Germinal center (tissue), 1 donor: ENCODE measurements at regions not wholly inside any gene's neighbourhood (a gene's known extent, or its start where the extent isn't known, plus 50 kb on each side); places are given as distances from the start of the nearest gene placed in this dataset.

ENCODE experiments used
- DNase-seq: peaks from one replicate; pipeline ENCODE4 v3.0.0; 2012; ENCODE audit warnings: mixed read lengths, low spot score

DNA sequence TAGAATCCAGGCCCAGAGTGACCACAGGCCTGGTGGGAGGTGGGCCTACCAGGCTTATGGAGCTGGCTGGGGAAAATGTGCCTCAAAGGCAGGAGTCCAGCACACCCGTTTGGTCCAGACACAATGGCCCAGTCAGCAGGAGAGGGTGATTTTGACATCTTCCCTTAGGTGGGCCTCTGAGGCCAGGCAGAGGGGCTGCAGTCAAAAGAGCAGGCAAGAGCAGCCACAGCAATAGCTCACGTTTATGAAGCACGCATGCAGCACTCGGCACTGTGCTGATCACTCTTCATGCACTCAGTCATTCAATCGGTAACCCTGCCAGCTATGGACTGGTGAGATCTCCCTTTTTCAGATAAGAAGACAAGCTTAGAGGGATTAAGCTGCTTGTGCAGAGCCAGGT lies 146.8 kb downstream of the LRIG2 start:
- DNase-seq = no peak

DNA sequence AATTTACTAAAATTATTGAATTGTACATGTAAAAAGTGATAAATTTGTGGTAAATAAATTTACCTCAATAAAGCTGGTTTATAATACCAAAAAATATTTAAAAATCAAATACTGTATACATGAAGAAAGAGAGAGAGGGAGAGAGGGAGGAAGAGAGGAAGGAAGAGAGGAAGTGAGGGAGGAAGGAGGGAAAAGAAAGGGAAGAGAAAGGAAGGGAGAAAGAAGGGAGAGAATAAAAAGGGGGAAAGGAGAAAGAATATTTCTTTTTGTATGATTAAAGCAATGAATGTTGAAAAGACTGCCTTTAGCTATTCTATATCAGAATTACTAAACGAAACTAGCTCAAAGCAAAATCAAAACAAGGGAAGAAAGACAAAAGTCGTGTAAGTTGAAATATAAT lies 150.0 kb downstream of the LRIG2 start:
- DNase-seq = no peak

DNA sequence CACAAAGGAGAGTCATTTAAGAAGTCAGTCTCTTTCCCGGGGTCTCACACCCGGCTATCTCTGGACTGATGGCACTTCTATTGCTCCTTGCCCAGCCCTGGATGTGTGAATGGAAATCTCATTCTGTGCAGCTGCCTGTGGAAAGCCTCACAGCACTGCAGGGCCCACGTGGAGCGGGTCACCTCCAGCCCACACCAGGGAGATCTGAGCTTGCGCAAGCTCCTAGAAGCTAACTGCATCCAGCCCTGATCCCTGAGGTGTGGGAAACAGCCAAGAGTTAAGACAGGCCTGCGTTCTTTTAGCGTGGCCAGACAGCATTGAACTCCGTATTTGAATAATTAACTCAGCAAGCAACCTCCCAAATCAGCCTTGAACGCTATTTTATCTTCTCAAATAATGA lies 150.5 kb downstream of the LRIG2 start:
- DNase-seq = no peak

DNA sequence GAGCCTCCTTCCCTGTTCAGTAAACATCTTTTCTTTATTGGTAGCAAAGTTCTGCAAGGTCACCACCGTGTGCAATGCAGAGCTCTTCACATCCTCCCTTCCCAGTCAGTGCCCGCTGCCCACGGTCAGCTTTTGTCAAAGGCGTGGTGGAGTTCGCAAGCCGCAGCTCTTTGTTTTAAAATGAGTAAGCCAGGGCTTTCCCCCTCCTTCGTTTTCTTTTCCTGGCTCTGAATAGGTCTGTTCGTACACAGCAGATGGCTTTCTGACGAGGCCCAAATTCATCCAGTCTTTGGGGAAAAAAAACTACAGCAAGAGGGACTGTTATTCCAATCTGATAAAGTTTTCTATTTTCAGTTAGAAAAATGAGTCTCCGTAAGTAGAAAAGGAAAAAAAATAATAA lies 153.2 kb downstream of the LRIG2 start:
- no peak for DNase-seq

DNA sequence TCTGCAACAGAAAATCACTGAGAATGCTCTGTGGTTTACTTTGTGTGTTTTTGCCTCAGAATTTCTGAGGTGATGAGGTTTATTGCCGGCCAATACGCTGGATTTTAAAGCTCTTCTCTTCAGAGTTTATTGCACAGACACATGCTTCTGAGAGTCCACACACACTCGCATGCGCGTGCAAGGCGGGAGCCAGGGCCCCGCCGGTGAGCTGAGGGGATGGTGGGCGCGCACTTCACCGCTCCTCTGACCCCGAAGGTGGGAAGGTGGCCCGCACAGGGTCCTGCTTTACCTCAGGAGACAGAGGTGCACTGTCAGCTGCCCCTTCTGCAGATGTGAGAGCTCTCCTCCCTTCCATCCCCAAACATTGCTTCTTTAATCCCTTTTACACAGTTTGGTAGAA lies 158.4 kb upstream of the MAGI3 start:
- no peak for DNase-seq

DNA sequence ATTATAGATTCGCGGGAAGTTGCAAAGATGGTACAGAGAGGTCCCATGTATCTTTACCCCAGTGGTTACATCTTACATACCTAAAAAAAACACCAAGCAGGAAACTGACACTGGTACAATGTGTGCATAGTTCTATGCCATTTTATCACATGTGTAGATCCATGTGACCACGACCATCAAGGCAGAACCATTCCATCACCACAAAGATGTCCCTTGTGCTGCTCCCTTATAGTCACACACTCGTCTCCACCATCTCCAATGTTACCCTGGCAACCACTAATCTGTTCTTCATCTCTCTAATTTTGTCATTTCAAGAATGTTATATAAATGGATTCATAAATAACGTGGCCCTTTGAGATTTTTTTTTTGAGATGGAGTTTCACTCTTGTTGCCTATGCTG lies 156.9 kb upstream of the MAGI3 start:
- DNase-seq = no peak

DNA sequence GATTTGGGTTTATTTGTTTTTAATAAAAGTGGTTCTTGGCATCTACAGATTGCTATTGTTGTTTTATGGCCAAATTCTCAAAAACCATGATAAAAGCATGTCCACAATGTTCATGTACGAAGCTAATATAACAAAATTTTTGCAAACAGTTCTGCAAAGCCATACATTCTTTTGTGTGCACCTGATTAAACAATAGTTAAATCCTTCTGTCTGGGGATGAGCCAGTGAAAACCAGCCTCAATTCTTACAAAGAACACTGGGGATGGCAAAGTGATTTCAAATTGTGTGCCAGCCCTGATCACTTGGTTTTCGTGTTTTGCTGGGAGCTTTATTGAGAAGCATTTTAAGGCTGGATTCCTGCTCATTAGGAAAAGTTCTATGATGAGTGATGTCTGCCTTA lies 149.1 kb upstream of the MAGI3 start:
- no peak for DNase-seq

DNA sequence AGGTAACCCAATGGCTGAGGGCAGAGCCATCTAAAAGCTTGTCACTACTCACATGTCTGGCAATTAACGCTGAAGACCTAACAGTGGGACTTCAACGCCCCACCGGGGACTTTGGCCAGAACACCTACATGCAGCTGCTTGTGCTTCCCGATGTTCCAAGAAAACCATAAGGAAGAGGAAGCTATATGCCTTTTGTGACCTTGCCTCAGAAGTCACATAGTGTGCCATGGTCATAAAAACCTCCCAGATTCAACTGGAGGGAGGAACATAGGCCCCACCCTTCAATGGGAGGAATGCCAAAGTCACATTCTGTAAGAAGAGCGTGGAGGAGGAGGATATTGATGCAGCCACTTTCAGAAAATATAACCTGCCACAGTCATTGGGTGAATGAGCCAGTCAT lies 147.8 kb upstream of the MAGI3 start:
- DNase-seq = no peak

DNA sequence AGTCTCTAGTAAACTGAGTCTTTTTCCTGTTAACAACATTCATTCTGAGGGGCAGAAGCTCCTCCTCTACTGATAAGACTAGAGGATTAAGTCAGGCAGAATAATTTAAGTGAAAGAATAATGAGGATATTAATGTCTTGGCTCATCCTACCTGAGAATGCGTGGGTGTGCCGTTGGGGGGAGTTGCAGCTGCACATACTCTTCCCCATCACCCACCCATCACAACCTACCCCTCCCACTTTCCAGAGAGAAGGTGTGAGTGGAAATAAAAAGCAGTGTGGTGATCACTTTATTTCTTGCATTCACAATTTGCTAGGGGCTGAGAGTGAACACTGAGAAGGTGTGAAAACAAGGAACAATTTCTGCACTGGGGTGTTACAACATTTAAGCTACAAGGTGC lies 146.8 kb upstream of the MAGI3 start:
- DNase-seq = no peak

DNA sequence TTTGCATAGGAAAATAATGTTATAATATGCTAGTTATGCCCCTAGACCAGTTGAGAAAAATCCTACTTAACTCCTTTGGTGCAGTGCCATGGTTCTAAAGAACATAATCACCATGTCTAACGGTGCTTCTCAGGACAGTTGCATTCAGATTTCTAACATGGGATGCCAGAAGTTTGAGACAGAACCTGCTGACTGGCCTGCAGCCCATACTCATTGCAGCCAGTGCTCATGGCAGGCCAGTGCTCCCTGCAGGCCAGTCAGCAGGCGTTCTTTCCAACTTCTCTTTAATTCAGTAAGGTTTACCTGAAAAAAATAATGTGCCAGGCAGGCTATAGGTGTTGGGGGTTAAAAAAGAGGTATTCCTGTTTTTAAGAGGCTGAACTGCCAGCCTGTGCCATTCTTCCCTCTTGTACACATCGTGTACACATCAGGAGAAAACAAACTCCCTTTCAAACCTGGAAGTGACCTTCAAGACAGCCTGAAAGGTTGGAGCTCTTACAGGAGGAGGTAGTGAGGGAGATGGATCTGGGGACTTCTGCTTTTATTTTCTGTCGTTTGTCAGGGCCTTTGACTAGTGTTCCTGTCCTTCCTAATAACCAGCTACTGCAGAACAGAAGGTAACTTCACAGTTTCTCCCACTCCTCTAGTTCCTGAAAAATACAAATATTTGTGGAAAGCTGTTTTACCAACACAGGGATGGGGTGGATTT lies 146.0 kb upstream of the MAGI3 start:
- no peak for DNase-seq

DNA sequence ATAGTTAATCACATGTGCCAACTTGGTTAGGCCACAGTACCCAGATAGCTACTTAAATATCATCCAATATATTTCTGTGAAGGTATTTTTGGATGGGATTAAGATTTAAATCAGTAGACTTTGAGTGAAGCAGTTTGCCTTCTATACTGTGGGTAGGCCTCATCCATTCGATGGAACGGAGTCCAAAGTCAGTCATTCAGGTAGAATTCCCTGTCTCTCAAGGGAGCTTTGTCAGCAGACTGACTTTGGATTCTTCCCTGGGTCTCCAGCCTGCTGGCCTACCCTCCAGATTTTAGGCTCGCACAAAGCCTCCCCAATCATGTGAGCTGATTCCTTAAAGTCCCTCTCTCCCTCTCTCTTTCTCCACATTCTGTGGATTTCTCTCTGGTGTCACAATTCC lies 145.1 kb upstream of the MAGI3 start:
- DNase-seq = no peak

DNA sequence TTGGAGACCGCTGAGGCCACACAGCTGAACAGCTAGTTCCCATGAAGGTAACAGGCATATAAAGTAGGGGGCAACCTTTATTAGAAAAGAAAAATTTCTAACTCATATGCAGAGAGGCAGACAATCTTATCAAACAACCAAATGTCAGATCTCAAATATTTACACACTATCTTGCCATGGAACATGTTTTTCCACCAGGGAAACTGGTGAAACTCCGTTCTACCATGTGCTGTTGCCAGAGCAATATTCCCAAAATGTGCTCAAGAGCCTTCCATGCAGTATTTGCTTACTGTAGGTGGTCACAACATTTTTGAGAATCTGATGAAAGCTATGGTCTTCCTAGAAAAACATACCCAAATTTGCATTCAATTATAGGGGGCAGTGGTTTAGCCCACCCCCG lies 143.4 kb upstream of the MAGI3 start:
- no peak for DNase-seq

DNA sequence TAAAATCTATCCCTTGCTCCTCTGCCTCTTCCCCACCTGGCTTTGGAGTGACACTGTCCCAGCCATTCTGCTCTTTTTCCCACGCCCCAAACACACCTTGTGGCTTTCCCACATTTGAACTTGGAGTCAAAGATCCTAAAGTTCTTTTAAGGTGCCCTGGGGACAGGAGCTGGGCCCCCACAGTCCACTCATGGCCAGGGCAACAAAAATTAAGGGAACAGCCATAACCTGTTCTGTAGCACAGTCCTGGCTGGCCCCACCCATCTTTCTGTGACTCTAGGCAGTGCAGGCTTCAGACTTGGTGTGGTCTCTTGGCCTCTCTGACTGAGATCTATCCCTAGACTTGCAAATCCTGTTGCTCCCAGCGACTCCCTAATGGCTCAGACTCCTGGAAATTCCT lies 143.0 kb upstream of the MAGI3 start:
- DNase-seq = no peak

DNA sequence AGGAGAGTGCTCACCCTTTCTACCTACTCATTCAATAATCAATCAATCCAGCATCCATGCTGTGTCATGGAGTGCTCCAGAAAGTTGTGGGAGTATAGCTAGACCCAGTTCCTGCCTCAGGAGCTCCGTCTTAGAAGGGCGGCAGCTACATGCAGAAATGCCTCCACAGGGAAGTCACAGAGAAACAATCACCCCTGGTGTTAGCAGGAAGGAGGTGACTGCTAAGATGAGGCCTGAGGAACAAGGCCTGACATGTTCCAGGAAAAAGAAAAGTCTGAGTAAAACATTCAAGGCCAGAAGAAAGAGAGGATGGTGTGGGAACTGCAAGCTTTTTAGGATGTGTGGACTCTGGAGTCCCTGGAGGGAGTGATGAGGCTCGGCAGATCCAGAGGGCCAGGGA lies 142.5 kb upstream of the MAGI3 start:
- DNase-seq = no peak

DNA sequence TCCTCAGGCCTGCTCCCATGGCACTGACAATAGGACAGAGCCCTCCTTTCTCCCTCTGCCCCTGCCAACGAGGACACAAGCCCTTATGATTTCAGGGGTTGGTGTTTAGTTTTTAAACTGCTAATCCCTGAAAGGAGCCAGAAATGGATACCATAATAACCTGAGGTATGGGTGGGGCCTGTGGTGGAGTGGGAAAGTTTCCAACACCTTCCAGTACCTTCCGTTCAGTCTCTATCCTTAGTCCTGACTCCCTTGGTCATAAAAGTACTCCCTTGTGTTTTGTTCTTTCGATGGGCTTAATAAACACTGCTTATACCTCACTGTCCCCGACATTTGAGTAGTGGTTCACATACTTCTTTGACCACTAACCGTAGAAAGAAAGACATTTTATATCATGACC lies 141.8 kb upstream of the MAGI3 start:
- no peak for DNase-seq

DNA sequence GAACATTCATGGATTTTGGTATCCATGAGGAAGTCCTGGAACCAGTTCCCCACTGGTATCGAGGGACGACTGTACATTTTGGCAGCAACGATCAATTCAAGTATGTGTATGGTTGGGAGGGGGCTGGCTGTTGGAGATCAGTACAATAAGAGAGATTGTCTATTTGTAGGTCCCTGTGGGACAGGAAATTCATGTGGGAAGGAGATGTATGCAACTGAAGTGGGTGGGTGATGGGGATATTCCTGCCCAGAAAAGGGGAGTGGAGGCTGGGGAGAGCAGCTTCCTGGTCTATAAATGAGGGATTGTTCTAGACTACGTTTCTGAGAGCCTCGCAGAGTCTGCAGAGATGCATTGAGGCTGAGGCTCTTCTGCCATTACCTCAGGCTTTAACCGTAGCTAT lies 140.2 kb upstream of the MAGI3 start:
- DNase-seq = no peak

DNA sequence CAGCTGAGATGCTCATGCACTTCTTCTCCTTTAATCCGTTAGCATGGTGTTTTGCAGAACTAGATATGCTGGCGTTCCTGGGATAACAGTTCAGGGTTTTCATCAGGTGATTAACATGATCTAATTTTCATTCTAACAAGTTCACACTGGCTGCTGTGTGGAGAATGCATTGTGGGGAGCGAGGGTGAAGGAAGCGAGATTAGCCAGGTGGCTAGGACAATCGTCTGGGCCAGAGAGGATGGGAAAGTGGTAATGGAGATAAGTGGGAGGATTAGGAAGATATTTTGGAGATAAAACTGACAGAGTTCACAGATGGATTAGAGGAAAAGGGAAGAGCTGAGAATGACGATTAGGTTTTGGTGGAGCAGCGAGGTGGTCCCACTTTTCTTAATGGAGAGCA lies 138.1 kb upstream of the MAGI3 start:
- no peak for DNase-seq

DNA sequence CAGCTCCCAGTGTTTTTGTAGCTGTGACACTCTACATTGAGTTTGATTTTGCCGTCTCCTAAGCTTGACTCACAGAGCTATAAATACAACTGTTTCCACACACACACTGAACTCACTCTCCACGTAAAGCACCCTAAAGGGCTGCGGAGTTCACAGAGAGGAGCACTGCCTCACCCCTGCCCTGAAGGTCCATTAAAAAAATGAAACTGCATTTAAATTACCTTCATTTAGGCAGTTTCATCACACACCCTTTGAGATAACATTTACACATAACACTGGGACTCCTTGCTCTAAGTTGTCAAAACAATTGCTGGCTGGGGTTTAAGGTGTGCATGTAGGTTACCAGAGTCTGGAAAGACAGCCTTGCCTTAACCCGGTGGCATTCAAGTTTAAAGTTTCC lies 137.1 kb upstream of the MAGI3 start:
- DNase-seq = no peak

DNA sequence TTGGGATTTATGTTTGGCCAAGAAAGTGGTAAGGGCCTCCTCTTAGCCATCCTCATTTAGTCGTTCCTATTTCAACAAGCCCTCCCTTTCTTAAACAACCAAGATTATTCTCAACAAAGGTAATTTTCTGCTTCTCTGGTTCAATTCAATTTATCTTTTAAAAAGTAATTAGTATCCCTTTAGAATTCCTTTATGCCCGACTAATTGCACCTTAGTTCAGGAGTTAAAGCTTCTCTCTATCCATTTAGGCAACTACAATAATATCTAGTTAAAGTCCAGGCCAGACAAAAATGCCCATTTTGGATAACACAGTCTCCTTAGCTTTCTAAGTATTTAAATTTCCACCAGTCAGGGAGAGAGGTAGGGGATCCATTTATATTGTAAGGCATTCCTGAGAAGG lies 136.7 kb upstream of the MAGI3 start:
- no peak for DNase-seq

DNA sequence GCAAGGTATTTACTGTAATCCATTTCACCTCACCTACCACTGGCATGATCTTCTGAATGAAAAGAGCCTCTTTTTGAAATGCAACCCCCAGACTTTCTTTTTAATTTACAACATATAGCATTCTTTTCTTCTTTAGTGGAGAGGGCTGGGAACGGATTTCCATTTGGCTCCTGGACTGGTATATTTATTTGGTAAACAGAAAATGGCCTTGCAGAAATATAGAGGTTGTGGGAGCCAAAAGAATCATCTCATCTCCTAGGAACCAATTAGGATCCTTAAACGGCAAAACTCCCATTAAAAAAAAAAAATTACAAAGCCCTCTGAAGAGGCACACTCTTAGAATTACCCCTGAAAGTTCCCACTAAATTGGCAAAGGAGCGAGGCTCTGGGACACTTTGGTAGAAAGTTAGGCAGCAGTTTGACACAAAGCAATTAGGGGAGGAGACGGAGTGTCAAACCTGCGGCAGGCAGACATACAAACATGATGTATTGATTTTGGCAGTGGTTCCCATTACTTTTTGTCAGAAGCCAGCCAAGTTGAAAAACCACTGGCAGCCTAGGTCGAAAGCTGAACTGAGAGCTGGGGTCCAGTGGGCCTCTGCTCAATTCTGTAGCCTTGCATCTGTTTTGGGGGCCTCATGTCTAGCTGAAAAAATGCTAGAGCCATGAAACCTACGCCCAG lies 135.1 kb upstream of the MAGI3 start:
- no peak for DNase-seq

DNA sequence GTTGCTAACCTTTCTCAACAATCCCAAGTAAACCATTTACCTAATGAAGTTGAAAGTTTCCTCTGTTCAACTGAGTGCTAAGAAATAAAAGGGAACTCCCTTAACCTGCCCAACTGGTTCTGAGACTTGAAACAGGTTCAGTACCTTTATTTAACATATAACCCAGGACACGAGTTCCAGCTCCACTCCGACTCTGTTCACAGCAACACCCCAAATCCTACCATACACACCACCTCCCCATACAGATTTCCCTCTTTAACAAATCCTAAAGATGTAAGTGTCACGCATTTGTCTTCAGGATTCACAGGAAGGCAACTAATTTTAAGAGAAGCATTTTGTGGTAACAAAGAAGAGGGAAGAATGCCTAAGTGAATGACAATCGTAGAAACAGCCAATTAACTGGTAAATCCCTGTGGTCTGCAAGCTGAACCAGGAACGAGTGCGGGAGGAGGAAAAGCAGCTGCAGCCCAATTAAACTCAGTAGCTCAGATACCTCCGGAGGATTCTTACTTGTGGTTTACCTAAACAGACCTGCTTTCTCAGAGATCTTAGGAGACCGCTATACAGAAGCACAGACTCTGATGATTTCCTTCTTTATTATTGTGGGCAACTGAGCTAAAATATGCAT lies 134.5 kb upstream of the MAGI3 start:
- DNase-seq = no peak

DNA sequence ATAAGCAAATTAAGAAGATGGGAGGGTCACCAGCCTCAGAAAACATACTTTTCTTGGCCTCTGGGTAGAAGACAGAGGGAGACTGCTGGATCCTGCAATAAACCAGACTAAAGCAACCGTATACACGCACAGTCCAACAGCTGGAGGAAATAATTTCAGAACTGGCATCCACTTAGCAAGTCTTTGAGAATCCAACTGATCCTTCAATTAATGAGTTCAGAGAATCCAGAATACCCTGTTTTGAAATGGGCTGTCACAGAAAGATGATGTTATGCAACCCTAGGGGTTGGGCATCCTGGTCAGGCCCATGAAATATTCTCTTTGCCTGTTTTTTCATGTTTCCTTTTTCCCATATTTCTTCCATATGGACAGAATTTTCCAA lies 134.0 kb upstream of the MAGI3 start:
- no peak for DNase-seq

DNA sequence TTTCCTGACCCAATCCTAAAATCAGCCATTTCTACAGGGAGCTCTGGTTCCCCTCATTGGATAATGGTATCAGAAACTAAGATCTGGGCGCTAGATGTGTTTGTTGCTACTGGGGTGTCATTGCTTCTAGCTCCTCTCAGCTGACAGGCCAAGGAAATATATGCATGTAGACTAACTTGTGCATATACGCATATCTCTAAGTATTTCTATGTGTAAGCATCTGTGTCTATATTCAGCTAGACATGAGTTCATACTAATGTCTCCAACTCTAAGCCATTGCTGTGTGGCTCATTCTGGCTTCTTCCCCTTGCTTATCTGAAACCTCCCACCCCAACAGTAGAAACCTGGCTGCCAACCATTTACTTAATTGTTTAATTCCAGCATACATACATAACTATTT lies 130.3 kb upstream of the MAGI3 start:
- DNase-seq = no peak

DNA sequence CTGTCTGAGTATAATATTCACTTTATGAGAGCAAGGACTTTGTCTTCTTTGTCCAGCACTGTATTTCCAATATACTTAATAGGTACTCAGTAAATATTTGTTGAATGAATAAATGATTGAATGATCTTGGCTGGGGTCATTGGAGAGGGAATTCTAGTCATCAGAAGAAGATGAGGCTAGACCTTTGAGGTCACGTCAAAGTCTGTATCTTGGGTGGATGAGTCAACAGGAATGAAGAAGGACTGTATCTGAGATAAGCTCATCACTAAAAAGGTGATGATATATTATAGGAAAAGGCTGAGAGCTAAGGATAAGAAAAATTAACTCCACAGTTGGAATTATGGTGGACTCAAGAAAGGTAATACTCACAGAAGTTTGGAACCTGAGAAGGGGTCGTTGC lies 125.1 kb upstream of the MAGI3 start:
- DNase-seq = no peak
